HCT116 (cell line): ENCODE measurements at regions not wholly inside any gene's neighbourhood (a gene's known extent, or its start where the extent isn't known, plus 50 kb on each side); places are given as distances from the start of the nearest gene placed in this dataset.
A peak's percentile ranks its signal among the peaks of the same experiment; 100 is the strongest.

Experiments
- ATAC-seq: fragments of 200-7000 bp; cut with Tn5 transposase; 2 replicates; pipeline ENCODE4 v1.9.1; 2020; ENCODE audit warnings: mild to moderate bottlenecking, moderate library complexity
- BruUV-seq: library from RNA; stranded (reverse); fragments of 400-500 nt; replicated peaks from 2 replicates; lab custom pipeline; 2021; lab: Mats Ljungman, UMichigan
- CTCF ChIA-PET: fragments of 300-600 bp; sonication (Branson Sonifier 250); formaldehyde crosslinking; loops from one replicate; lab custom pipeline; 2021; ENCODE audit warnings: antibody characterized with exemption; lab: Charles Lee
- POLR2A ChIA-PET: fragments of 300-600, 350-600 bp; sonication (Branson Sonifier 250); formaldehyde crosslinking; loops from one replicate; lab custom pipeline; 2021; ENCODE audit warnings: antibody characterized with exemption; lab: Charles Lee
- RAD21 ChIA-PET, 2 experiments: fragments of 300-600 bp; sonication (Branson Sonifier 250); formaldehyde crosslinking; loops; one replicate each; lab custom pipeline; 2023; ENCODE audit warnings: low total read pairs in 2 of 2; ENCODE audit not compliant: uncharacterized antibody in 2 of 2, unreplicated experiment in 2 of 2, low non-redundant PET in 1 of 2; lab: Charles Lee
- DNase-seq: peaks from one replicate; pipeline ENCODE4 v3.0.0-alpha.2; 2010; ENCODE audit warnings: low read depth, low spot score
- H2AFZ ChIP-seq: fragments of 200-600 bp; shearing (Covaris generic), sonication (generic); 2 replicates; pipeline ENCODE4 v1.6.1; 2017; ENCODE audit warnings: low read depth, mixed run types, mixed read lengths, antibody characterized with exemption, low read length; ENCODE audit not compliant: poor library complexity, severe bottlenecking
- H3K27ac ChIP-seq: 2 replicates; pipeline ENCODE4 v1.5.1; 2012; ENCODE audit warnings: low read depth, low read length
- H3K27me3 ChIP-seq: fragments of 200-600 bp; sonication (generic); 2 replicates; pipeline ENCODE4 v1.6.1; 2016; ENCODE audit warnings: mixed run types, low read length, mixed read lengths; ENCODE audit not compliant: insufficient read depth
- H3K36me3 ChIP-seq, 2 experiments: fragments of 200-500 bp in 1 of 2; fragments of 200-600 bp in 1 of 2; sonication (Bioruptor generic) in 1 of 2; sonication (generic) in 1 of 2; 2 replicates each; pipeline versions ENCODE4 v1.5.1 to v1.6.1; 2014 to 2016; ENCODE audit warnings: low read length in 2 of 2, inconsistent platforms in 1 of 2, mixed read lengths in 1 of 2, mixed run types in 1 of 2; ENCODE audit not compliant: insufficient read depth in 2 of 2, control insufficient read depth in 1 of 2
- H3K4me1 ChIP-seq, 2 experiments: fragments of 200-600 bp in 1 of 2; sonication (generic) in 1 of 2; 2 replicates each; pipeline versions ENCODE4 v1.5.1 to v1.6.1; 2012 to 2017; ENCODE audit warnings: low read length in 2 of 2, inconsistent platforms in 1 of 2, mild to moderate bottlenecking in 1 of 2, mixed read lengths in 1 of 2, mixed run types in 1 of 2, moderate library complexity in 1 of 2; ENCODE audit not compliant: insufficient read depth in 2 of 2, control insufficient read depth in 1 of 2
- H3K4me2 ChIP-seq: fragments of 200-600 bp; sonication (generic); 2 replicates; pipeline ENCODE4 v1.6.1; 2017; ENCODE audit warnings: mixed run types, low read length, mixed read lengths
- H3K4me3 ChIP-seq, 2 experiments: fragments of 200-600 bp in 1 of 2; sonication (generic) in 1 of 2; replicated peaks in 1 of 2; 2 replicates each; pipeline ENCODE4 v1.5.1; 2011 to 2016; ENCODE audit warnings: low read length in 2 of 2, control low read depth in 1 of 2, low read depth in 1 of 2, mild to moderate bottlenecking in 1 of 2, mixed read lengths in 1 of 2, mixed run types in 1 of 2
- H3K79me2 ChIP-seq: fragments of 200-600 bp; sonication (generic); 2 replicates; pipeline ENCODE4 v1.6.1; 2017; ENCODE audit warnings: mild to moderate bottlenecking, mixed run types, low read length, moderate library complexity, mixed read lengths; ENCODE audit not compliant: insufficient read depth
- H3K9ac ChIP-seq: fragments of 200-600 bp; sonication (generic); 2 replicates; pipeline ENCODE4 v1.6.1; 2016; ENCODE audit warnings: low read length, mixed read lengths
- H3K9me2 ChIP-seq: fragments of 200-600 bp; sonication (generic), shearing (Covaris generic); 2 replicates; pipeline ENCODE4 v1.6.1; 2017; ENCODE audit warnings: mixed run types, mild to moderate bottlenecking, moderate library complexity; ENCODE audit not compliant: insufficient read depth
- H3K9me3 ChIP-seq, 2 experiments: fragments of 200-500 bp in 1 of 2; fragments of 200-600 bp in 1 of 2; sonication (Bioruptor generic) in 1 of 2; sonication (generic) in 1 of 2; 2 replicates each; pipeline ENCODE4 v1.6.1; 2014 to 2017; ENCODE audit warnings: low read length in 2 of 2, mixed read lengths in 2 of 2, inconsistent platforms in 1 of 2, low read depth in 1 of 2, mild to moderate bottlenecking in 1 of 2, mixed run types in 1 of 2, moderate library complexity in 1 of 2; ENCODE audit not compliant: control insufficient read depth in 1 of 2, insufficient read depth in 1 of 2
- H4K20me1 ChIP-seq: fragments of 200-600 bp; sonication (generic), shearing (Covaris generic); 2 replicates; pipeline ENCODE4 v1.6.1; 2017; ENCODE audit warnings: mixed run types, mild to moderate bottlenecking, moderate library complexity; ENCODE audit not compliant: insufficient read depth
- CBX3 ChIP-seq: IDR thresholded peaks from 2 replicates; pipeline ENCODE4 v1.6.1; 2012; ENCODE audit warnings: low read depth
- EGR1 ChIP-seq: IDR thresholded peaks from 2 replicates; pipeline ENCODE4 v1.6.1; 2012; ENCODE audit warnings: low read depth
- EZH2phosphoT487 ChIP-seq: fragments of 200-600 bp; IDR thresholded peaks from 2 replicates; pipeline ENCODE4 v1.6.1; 2018; ENCODE audit warnings: antibody characterized with exemption, borderline replicate concordance
- FOSL1 ChIP-seq: IDR thresholded peaks from 2 replicates; pipeline ENCODE4 v1.6.1; 2012; ENCODE audit warnings: low read depth
- POLR2A ChIP-seq: IDR thresholded peaks from 2 replicates; pipeline ENCODE4 v1.7.0; 2011; ENCODE audit warnings: borderline replicate concordance; ENCODE audit not compliant: insufficient read depth, insufficient read length; ENCODE audit errors: extremely low read depth
- POLR2AphosphoS5 ChIP-seq: IDR thresholded peaks from 2 replicates; pipeline ENCODE4 v1.6.1; 2011; ENCODE audit warnings: mild to moderate bottlenecking, low read depth, low read length, moderate library complexity
- SIN3A ChIP-seq: IDR thresholded peaks from 2 replicates; pipeline ENCODE4 v1.6.1; 2012; ENCODE audit warnings: low read depth
- SP1 ChIP-seq: IDR thresholded peaks from 2 replicates; pipeline ENCODE4 v1.6.1; 2012; ENCODE audit warnings: low read depth
- YY1 ChIP-seq: IDR thresholded peaks from 2 replicates; pipeline ENCODE4 v1.6.1; 2011; ENCODE audit warnings: low read length, low read depth, moderate library complexity, mild to moderate bottlenecking; ENCODE audit not compliant: insufficient replicate concordance; ENCODE audit errors: extremely low read depth
- intact Hi-C: fragments of 100-400 bp; cut with micrococcal nuclease; formaldehyde crosslinking; loops from 2 replicates; pipeline ENCODE4 v1.10.0; 2022
- TF ChIP-seq, protein P1 (sequence below), 3 experiments: fragments of 200-600 bp in 1 of 3; sonication (generic) in 1 of 3; IDR thresholded peaks in 2 of 3; conservative IDR thresholded peaks in 1 of 3; 2 replicates each; pipeline ENCODE4 v1.5.1; 2012 to 2017; ENCODE audit warnings: low read depth in 2 of 3, low read length in 2 of 3, antibody characterized with exemption in 1 of 3, borderline replicate concordance in 1 of 3, control low read depth in 1 of 3, mild to moderate bottlenecking in 1 of 3, mixed read lengths in 1 of 3, mixed run types in 1 of 3, moderate library complexity in 1 of 3; ENCODE audit not compliant: insufficient read depth in 1 of 3
- TF ChIP-seq, protein P2 (sequence below): IDR thresholded peaks from 2 replicates; pipeline ENCODE4 v1.6.1; 2011; ENCODE audit warnings: mild to moderate bottlenecking, low read length, moderate library complexity; ENCODE audit not compliant: insufficient replicate concordance; ENCODE audit errors: extremely low read depth
- TF ChIP-seq, protein P3 (sequence below): IDR thresholded peaks from 2 replicates; pipeline ENCODE4 v1.6.1; 2012
- TF ChIP-seq, protein P4 (sequence below): IDR thresholded peaks from 2 replicates; pipeline ENCODE4 v1.6.1; 2012; ENCODE audit warnings: low read depth
- TF ChIP-seq, protein P5 (sequence below): IDR thresholded peaks from 2 replicates; pipeline ENCODE4 v1.6.1; 2012

DNA sequence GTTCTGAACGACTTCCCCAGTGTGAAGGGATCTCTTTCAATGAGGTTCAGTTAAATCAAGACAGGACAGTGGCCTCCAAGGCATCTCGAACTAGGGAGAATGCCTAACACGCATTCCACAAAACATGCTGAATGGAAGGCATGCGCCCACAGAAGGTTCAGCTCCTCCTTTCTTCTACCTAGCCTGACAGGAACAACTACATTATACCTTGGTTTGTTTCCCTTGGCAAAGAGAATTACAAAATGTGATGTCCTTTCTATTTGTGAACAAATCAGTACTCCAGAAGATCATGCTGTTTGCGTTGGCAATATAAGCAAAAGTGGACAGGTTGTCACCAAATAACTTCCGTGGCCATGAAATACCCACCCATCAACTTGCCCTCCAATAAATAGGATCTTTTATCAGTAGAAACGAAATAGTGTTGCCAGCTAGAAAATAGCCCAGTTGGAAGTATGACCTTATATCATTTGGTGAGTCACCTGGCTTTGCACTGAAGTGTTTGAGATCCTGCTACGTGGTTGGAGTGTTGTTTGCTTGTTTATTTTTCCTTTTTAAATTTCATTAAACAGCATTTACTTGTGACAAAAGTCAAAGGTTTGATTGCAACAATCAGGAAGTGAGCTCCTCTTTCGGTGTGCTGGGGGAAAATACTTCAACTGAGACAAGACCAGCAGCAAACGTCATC is 117.0 kb upstream of the FAM204A start:
- no peak overlapping the region for H3K27ac ChIP-seq
- ChIA-PET POLR2A (no interaction called here), RAD21 (interaction anchor here (0.8 to 1.3 kb wide), 5 partner anchors 85 to 963 kb away, joined by 3 to 5 read pairs (median 3); no protein-coding TSS in a partner anchor), CTCF (interaction anchor here (0.6 to 5.3 kb wide), 28 partner anchors 11 to 1242 kb away, joined by 3 to 57 read pairs (median 6); no protein-coding TSS in a partner anchor)
- peaks cover 33% of the 10 kb centered on the region for H3K27me3 ChIP-seq
- BruUV-seq, result no TSS peak
- peak overlapping the region; percentile 53 for H3K4me2 ChIP-seq
- no peak for DNase-seq
- no peaks in the 10 kb centered on the region for H3K9me2 ChIP-seq
- no peaks in the 10 kb centered on the region for H3K36me3 ChIP-seq
- TF ChIP-seq, protein P1, sequence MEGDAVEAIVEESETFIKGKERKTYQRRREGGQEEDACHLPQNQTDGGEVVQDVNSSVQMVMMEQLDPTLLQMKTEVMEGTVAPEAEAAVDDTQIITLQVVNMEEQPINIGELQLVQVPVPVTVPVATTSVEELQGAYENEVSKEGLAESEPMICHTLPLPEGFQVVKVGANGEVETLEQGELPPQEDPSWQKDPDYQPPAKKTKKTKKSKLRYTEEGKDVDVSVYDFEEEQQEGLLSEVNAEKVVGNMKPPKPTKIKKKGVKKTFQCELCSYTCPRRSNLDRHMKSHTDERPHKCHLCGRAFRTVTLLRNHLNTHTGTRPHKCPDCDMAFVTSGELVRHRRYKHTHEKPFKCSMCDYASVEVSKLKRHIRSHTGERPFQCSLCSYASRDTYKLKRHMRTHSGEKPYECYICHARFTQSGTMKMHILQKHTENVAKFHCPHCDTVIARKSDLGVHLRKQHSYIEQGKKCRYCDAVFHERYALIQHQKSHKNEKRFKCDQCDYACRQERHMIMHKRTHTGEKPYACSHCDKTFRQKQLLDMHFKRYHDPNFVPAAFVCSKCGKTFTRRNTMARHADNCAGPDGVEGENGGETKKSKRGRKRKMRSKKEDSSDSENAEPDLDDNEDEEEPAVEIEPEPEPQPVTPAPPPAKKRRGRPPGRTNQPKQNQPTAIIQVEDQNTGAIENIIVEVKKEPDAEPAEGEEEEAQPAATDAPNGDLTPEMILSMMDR (IDR thresholded peaks at IDR 0.05 in 2 of 3, conservative IDR thresholded peaks at IDR 0.05 in 1 of 3; ENCODE audit: borderline replicate concordance in 1 of 3, insufficient read depth in 1 of 3, low read depth in 2 of 3, low read length in 2 of 3), result no peak
- no peak for TF ChIP-seq YY1
- TF ChIP-seq SIN3A, result no peak
- TF ChIP-seq FOSL1, result no peak
- no peak for TF ChIP-seq POLR2AphosphoS5
- TF ChIP-seq, protein P2, sequence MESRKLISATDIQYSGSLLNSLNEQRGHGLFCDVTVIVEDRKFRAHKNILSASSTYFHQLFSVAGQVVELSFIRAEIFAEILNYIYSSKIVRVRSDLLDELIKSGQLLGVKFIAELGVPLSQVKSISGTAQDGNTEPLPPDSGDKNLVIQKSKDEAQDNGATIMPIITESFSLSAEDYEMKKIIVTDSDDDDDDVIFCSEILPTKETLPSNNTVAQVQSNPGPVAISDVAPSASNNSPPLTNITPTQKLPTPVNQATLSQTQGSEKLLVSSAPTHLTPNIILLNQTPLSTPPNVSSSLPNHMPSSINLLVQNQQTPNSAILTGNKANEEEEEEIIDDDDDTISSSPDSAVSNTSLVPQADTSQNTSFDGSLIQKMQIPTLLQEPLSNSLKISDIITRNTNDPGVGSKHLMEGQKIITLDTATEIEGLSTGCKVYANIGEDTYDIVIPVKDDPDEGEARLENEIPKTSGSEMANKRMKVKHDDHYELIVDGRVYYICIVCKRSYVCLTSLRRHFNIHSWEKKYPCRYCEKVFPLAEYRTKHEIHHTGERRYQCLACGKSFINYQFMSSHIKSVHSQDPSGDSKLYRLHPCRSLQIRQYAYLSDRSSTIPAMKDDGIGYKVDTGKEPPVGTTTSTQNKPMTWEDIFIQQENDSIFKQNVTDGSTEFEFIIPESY, result no peak
- TF ChIP-seq EZH2phosphoT487, result no peak
- no peak for TF ChIP-seq POLR2A
- TF ChIP-seq, protein P3, sequence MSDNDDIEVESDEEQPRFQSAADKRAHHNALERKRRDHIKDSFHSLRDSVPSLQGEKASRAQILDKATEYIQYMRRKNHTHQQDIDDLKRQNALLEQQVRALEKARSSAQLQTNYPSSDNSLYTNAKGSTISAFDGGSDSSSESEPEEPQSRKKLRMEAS, result no peak
- no peak for TF ChIP-seq EGR1
- TF ChIP-seq, protein P4, sequence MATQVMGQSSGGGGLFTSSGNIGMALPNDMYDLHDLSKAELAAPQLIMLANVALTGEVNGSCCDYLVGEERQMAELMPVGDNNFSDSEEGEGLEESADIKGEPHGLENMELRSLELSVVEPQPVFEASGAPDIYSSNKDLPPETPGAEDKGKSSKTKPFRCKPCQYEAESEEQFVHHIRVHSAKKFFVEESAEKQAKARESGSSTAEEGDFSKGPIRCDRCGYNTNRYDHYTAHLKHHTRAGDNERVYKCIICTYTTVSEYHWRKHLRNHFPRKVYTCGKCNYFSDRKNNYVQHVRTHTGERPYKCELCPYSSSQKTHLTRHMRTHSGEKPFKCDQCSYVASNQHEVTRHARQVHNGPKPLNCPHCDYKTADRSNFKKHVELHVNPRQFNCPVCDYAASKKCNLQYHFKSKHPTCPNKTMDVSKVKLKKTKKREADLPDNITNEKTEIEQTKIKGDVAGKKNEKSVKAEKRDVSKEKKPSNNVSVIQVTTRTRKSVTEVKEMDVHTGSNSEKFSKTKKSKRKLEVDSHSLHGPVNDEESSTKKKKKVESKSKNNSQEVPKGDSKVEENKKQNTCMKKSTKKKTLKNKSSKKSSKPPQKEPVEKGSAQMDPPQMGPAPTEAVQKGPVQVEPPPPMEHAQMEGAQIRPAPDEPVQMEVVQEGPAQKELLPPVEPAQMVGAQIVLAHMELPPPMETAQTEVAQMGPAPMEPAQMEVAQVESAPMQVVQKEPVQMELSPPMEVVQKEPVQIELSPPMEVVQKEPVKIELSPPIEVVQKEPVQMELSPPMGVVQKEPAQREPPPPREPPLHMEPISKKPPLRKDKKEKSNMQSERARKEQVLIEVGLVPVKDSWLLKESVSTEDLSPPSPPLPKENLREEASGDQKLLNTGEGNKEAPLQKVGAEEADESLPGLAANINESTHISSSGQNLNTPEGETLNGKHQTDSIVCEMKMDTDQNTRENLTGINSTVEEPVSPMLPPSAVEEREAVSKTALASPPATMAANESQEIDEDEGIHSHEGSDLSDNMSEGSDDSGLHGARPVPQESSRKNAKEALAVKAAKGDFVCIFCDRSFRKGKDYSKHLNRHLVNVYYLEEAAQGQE, result no peak
- TF ChIP-seq, protein P5, sequence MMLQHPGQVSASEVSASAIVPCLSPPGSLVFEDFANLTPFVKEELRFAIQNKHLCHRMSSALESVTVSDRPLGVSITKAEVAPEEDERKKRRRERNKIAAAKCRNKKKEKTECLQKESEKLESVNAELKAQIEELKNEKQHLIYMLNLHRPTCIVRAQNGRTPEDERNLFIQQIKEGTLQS, result no peak
- no peak for TF ChIP-seq CBX3
- no peak for TF ChIP-seq SP1
- intact Hi-C loops, result loop anchor here (1.0 kb wide), 2 partner anchors 85 to 963 kb away; no protein-coding TSS in a partner anchor
- no peaks in the 10 kb centered on the region for H4K20me1 ChIP-seq
- peak overlapping the region; percentile 89 for H2AFZ ChIP-seq
- no peak overlapping the region for H3K9ac ChIP-seq
- no peak overlapping the region; a peak in 1 of 4 replicates for H3K4me3 ChIP-seq
- peaks cover 0 to 6% of the 10 kb centered on the region in 2 experiments; a peak in 1 of 4 replicates for H3K4me1 ChIP-seq
- H3K9me3 ChIP-seq, result no peaks in the 10 kb centered on the region
- no peaks in the 10 kb centered on the region for H3K79me2 ChIP-seq
- 0 out of 2 replicates have a peak, but pooled peaks have one; percentile 3 for ATAC-seq
